GM18951 (cell line): ENCODE measurements at regions not wholly inside any gene's neighbourhood (a gene's known extent, or its start where the extent isn't known, plus 50 kb on each side); places are given as distances from the start of the nearest gene placed in this dataset.
"Not testable (repeated sequence)": the region's sequence is repeated elsewhere in the genome, so short reads cannot be mapped to it uniquely, and the experiment has no call there.

Experiments used
- POLR2A ChIP-seq: IDR thresholded peaks from 4 replicates; pipeline ENCODE4 v1.6.1; 2011; ENCODE audit warnings: mild to moderate bottlenecking; ENCODE audit not compliant: insufficient read length, insufficient read depth; ENCODE audit errors: extremely low read depth
- in situ Hi-C: fragments of 300-500 bp; cut with MboI; formaldehyde crosslinking; loops from one replicate; pipeline ENCODE4 v1.12.0; 2022; ENCODE audit warnings: low sequenced_read_pairs, mixed read lengths, inconsistent platforms; ENCODE audit not compliant: unreplicated experiment

DNA sequence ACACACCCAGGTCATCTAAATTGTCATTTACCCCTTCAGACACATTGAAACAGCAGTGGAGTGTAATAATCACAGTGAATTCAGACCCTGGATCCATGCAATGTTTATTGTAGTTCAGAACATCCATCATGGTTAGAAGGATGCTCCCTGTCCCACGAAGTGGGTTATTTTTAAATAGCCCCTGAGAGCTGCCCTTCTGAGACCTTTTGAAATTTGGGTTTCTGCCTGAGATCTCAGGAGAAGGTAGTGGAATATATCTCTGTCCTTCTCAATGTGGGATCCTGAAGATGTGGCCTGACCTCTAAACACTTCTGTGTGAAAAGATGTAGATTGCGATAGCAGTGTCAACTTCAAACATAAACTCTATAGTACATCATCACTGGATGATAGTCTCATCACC, 1080.6 kb downstream of the TMEM121 start:
- no peak for TF ChIP-seq POLR2A
- in situ Hi-C loops, result no loop called here

DNA sequence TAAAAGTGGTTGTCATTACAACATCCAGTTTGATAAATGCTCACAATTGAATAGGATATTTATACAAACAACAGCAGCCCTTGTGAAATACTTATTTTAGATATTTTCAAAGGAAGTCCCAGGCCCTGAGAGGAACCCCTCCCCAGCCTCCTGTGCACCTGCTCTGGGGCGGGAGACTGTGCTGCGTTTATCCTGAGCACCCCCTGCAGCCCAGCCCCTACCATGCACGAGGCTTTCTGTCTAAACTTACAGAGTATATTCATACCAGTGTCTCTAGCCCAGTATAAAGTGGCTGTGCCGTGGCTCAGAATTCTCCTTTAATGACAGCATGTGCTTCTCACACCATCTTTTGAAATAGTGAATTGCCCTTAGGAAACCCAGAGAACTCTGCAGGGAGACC, 1084.3 kb downstream of the TMEM121 start:
- in situ Hi-C loops, result no loop called here
- TF ChIP-seq POLR2A, result no peak

DNA sequence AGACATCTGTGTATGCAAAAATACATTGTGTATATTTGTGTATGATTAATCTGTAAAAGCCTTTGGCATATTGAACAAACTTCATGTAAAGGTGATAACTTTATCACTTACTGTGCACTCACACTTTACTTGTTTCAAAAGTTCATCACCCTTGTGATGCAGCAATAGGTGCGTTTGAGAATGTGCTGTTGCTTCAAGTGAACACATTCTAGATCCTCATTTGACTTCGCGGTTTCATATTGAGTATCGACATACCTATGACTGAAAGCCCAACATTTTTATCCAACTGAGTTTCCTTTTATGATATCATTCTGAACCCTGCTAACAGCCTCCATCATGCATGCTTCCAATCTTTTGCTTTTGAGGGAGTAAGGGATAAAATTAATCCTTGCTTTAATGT, 1086.9 kb downstream of the TMEM121 start:
- TF ChIP-seq POLR2A, result no peak
- in situ Hi-C loops, result no loop called here

DNA sequence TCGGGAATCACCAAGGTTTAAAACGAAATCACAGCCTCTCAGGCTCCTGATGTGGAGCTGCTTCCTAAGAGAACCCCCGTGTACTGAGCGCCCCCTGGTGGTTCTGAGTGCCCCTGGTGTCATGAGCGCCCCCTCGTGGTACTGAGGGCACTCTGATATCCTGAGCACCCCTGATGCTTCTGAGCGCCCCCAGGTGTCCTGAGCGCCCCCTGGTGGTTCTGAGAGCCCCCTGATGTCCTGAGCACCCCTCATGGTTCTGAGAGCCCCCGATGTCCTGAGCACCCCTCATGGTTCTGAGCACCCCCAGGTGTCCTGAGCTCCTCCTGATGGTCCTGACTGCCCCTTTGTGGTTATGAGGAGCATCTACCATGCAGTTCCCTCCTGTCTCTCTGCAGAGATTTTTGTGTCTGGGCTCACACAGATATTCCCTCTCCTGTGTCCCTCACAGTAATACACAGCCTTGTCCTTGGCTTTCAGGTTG, 1092.1 kb downstream of the TMEM121 start:
- in situ Hi-C loops, result not testable (repeated sequence)

DNA sequence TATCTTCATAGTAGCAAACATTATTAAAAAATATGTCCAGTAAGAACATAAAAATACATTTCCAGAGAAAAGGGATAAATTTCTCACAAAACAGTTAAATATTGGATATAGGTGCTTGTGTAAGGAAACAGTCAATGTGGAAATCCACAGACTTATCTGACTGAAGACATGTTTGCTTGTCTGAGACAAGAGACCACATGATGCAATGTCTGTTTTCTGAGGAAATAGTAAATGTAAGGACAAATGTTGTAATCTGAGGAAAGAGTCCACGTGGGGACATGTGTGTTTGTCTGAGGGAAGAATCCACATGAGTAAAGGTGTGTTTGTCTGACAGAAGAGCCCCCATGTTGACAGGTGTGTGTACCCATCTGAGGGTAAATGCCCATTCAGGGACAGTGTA, 1093.2 kb downstream of the TMEM121 start:
- in situ Hi-C loops, result no loop called here
- TF ChIP-seq POLR2A, result no peak

DNA sequence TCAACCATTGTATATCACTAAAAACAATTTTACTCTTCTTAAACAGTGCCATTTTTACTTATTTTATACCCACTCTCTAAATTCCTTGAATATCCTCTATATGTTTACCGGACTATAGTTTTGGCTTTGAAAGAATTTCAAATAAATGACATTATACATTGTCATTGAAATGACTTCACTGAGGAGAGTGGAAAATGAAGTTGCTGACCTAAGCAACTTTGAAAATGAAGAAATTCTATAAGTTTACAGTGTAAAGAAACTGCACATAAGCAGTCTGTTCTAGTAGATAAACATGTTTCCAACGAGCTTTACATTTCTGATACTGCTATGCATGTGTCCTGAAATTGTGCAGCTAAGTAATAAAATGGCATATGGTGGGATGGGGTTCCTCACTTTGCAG, 1094.0 kb downstream of the TMEM121 start:
- TF ChIP-seq POLR2A, result no peak
- in situ Hi-C loops, result no loop called here

DNA sequence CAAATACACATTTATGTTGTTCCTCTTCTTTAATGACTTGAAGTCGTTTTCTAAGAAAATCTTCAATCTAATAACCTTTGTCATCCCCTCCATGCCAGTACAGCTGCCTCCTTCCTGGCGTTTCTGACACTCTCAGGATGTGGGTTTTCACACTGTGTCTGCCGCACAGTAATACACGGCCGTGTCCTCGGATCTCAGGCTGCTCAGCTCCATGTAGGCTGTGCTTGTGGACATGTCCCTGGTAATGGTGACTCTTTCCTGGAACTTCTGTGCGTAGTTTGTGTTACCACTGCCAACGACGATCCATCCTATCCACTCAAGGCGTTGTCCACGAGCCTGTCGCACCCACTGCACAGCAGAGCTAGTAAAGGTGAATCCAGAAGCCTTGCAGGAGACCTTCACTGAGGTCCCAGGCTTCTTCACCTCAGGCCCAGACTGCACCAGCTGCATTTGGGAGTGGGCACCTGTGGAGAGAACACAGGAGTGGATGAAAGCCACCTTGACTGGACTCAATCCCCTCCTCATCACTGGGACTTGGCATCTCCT, 1095.9 kb downstream of the TMEM121 start:
- in situ Hi-C loops, result no loop called here
- no peak for TF ChIP-seq POLR2A

DNA sequence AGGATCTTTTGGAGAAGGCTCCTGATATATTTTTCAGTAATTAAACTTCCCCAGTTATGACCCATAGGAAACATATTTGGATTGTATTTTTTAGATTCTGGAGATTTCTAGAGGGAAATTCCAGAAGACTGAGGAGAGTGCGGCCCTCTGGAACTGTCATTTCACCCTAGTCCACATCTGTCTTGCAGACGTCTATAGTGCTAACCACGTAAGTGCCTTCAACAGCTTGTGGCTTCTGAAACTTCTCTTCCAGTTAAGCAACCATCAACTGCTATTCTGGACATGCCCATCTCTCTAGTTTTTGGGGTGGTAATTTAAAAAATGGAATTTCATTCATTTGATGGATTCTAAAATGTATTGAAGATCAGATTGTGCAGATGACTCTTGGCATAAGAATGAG, 1098.8 kb downstream of the TMEM121 start:
- in situ Hi-C loops, result no loop called here
- TF ChIP-seq POLR2A, result no peak

DNA sequence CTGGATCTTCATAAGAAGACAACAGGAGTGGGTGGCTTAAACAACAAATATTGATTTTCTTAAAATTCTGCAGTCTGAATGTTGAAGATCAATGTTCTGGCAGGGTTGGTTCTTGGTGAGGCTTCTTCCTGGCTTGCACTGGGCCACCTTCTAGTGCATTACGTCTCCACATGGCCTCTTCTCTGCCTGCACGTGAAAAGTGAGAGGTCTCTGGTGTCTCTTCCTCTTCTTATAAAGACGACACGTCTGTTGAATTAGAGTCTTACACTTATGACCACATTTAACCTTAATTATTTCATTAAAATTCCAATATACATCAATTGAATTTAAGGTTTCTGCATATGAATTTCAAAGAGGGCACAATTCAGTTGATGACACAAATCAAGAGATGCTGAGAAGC, 1100.1 kb downstream of the TMEM121 start:
- in situ Hi-C loops, result not testable (repeated sequence)

DNA sequence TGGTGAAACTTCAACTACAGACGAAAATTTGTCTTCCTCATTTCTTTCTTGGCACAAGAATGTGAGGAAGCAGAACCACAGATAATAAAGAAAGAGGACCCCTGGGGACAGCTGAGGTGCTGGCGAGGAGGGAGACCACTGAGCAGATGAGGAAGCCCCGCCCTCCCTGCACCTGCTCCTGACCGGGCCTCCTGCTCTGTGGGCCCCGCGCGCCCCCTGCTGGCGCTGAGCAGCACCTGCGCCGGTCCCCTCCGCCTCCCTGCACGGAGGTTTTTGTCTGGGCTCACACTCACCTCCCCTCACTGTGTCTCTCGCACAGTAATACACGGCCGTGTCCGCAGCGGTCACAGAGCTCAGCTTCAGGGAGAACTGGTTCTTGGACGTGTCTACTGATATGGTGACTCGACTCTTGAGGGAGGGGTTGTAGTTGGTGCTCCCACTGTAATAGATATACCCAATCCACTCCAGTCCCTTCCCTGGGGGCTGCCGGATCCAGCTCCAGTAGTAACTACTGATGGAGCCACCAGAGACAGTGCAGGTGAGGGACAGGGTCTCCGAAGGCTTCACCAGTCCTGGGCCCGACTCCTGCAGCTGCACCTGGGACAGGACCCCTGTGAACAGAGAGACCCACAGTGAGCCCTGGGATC, 1100.7 kb downstream of the TMEM121 start:
- in situ Hi-C loops, result not testable (repeated sequence)

DNA sequence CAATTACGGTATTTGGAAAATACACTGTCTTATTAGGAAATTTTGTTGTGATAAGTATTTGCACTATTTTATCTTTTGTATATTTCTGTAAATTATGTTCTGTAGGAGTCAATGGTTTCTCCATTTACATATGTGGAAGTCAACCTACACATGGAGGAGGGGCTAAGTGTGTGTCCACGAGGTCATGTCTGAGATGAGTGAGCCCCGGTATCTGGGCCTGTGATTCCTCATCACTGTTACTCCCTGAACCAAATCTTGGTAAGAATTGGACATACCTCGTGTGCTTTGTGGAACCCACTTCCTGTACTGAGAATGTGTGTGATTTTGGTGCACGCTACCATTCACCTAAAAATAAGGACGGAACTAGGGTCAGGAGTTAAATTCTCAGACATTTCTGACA, 1105.5 kb downstream of the TMEM121 start:
- TF ChIP-seq POLR2A, result no peak
- in situ Hi-C loops, result no loop called here

DNA sequence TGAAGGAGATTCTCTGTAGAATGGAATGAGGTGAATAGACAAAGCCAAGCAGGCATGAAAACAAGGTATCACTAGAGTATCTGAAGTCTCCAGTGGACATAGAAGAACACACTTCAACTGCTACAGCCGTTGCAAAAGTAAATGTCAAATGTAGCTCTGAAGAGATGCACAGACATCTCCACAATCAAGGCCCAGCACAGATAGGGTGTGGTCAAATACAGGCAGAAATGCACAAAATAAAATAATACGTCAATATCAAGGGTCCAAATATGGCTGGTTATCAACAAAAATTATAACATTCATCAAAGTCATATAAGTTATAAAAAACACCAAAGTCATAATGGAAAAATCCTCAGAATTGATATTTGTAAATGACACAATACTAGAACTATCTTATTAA, 1107.3 kb downstream of the TMEM121 start:
- in situ Hi-C loops, result no loop called here
- no peak for TF ChIP-seq POLR2A

DNA sequence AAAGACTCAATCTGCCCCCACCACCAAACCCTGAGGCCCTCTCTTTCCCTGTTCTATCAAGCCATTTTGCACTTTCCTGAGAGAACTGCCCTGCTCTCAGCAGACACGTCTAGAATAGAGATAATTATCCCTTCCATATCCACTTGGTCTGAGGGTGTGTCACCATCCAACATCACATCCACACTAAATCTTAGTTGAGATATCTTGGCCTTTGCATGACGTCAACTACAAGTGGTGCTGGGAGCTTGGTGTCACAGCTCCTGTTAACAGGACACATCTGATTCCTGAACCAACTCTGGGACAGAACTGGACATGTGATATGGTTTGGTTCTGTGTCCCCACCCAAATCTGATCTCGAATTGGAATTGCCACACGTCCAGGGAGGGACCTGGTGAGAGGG, 1109.2 kb downstream of the TMEM121 start:
- TF ChIP-seq POLR2A, result no peak
- in situ Hi-C loops, result no loop called here

DNA sequence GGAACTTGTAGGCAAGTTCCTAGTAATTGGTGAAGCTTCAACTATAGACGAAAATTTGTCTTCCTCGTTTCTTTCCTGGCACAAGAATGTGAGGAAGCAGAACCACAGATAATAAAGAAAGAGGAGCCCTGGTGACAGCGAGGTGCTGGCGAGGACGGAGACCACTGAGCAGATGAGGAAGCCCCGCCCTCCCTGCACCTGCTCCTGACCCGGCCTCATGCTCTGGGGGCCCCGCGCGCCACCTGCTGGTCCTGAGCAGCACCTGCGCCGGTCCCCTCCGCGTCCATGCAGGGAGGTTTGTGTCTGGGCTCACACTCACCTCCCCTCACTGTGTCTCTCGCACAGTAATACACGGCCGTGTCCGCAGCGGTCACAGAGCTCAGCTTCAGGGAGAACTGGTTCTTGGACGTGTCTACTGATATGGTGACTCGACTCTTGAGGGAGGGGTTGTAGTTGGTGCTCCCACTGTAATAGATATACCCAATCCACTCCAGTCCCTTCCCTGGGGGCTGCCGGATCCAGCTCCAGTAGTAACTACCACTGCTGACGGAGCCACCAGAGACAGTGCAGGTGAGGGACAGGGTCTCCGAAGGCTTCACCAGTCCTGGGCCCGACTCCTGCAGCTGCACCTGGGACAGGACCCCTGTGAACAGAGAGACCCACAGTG, 1112.5 kb downstream of the TMEM121 start:
- in situ Hi-C loops, result not testable (repeated sequence)
